RWPE1 (cell line): ENCODE measurements at regions not wholly inside any gene's neighbourhood (a gene's known extent, or its start where the extent isn't known, plus 50 kb on each side); places are given as distances from the start of the nearest gene placed in this dataset.

ENCODE experiments used
- CTCF ChIA-PET: fragments of 350-600 bp; sonication (Branson Sonifier 250); formaldehyde crosslinking; extraction: SDS; loops from one replicate; lab custom pipeline; 2021; lab: Yijun Ruan, JAX
- POLR2A ChIA-PET: fragments of 400-600 bp; formaldehyde crosslinking; extraction: SDS; loops from one replicate; lab custom pipeline; 2020; ENCODE audit warnings: antibody characterized with exemption; ENCODE audit not compliant: low non-redundant PET; lab: Yijun Ruan, JAX
- DNase-seq: peaks from one replicate; pipeline ENCODE4 v3.0.0; 2012; ENCODE audit warnings: low spot score
- H3K27ac ChIP-seq: fragments of 450-650 bp; 2 replicates; pipeline ENCODE4 v1.5.1; 2017
- CTCF ChIP-seq: fragments of 450-650 bp; conservative IDR thresholded peaks from 2 replicates; pipeline ENCODE4 v1.5.1; 2017; ENCODE audit warnings: low read depth, mild to moderate bottlenecking

GRCh38 chr9:103625161-103625804 lies 468.8 kb upstream of the SMC2 start:
- POLR2A ChIA-PET = no interaction called here
- TF ChIP-seq CTCF = no peak
- no peak overlapping the region for H3K27ac ChIP-seq
- CTCF ChIA-PET = no interaction called here
- DNase-seq = no peak

GRCh38 chr9:103627731-103628130 lies 466.4 kb upstream of the SMC2 start:
- no peak for TF ChIP-seq CTCF
- DNase-seq = peak; percentile 55
- POLR2A ChIA-PET = no interaction called here

GRCh38 chr9:103649086-103649485 lies 445.0 kb upstream of the SMC2 start:
- ChIA-PET POLR2A (no interaction called here), CTCF (no interaction called here)
- DNase-seq = no peak
- TF ChIP-seq CTCF = no peak
- no peak overlapping the region for H3K27ac ChIP-seq

More at GRCh38 chr9:103627731-103628130, 466.4 kb upstream of the SMC2 start:
- H3K27ac ChIP-seq = no peak overlapping the region
- CTCF ChIA-PET = interaction anchor here (0.6 kb wide), 1 partner anchor 496 kb away, joined by 3 read pairs; no protein-coding TSS in a partner anchor

GRCh38 chr9:103658156-103658555 lies 436.0 kb upstream of the SMC2 start:
- no peak overlapping the region for H3K27ac ChIP-seq
- no peak for TF ChIP-seq CTCF
- CTCF ChIA-PET = no interaction called here
- POLR2A ChIA-PET = no interaction called here
- no peak for DNase-seq

- H3K27ac ChIP-seq = no peak overlapping the region
- CTCF ChIA-PET = no interaction called here
- TF ChIP-seq CTCF = no peak
- no peak for DNase-seq
- POLR2A ChIA-PET = no interaction called here
Measured at GRCh38 chr9:103660830-103661229, 433.3 kb upstream of the SMC2 start.

- H3K27ac ChIP-seq = no peak overlapping the region
- ChIA-PET CTCF (interaction anchor here (0.6 kb wide), 1 partner anchor 403 kb away, joined by 4 read pairs; no protein-coding TSS in a partner anchor), POLR2A (no interaction called here)
- peak; percentile 27 for DNase-seq
- no peak for TF ChIP-seq CTCF
Measured at GRCh38 chr9:103661663-103662062, 432.4 kb upstream of the SMC2 start.
